Tibial nerve (tissue), 4 donors: ENCODE measurements at regions not wholly inside any gene's neighbourhood (a gene's known extent, or its start where the extent isn't known, plus 50 kb on each side); places are given as distances from the start of the nearest gene placed in this dataset.

Experiments
- EP300 ChIP-seq, 2 donors: sonication (generic); formaldehyde crosslinking; IDR thresholded peaks; one replicate each; pipeline ENCODE4 v1.6.1; 2017; ENCODE audit warnings: antibody characterized with exemption in 2 of 2, mild to moderate bottlenecking in 1 of 2
- POLR2A ChIP-seq, 2 donors: fragments of 450-650 bp; IDR thresholded peaks; one replicate each; pipeline ENCODE4 v1.6.1; 2017; ENCODE audit warnings: antibody characterized with exemption in 2 of 2, mild to moderate bottlenecking in 2 of 2, moderate library complexity in 2 of 2
- TF ChIP-seq, protein P1 (sequence below), 5 experiments: fragments of 200-600 bp in 3 of 5; fragments of 450-650 bp in 2 of 5; sonication (generic) in 3 of 5; IDR thresholded peaks; one replicate each; pipeline ENCODE4 v1.5.1; 2016 to 2019; ENCODE audit warnings: antibody characterized with exemption in 5 of 5, mild to moderate bottlenecking in 3 of 5, moderate library complexity in 2 of 5

GRCh38 chr4:96887857-96888256, 1048.0 kb downstream of the PDHA2 start:
- TF ChIP-seq EP300 (IDR thresholded peaks at IDR 0.05) (no peak), POLR2A (IDR thresholded peaks at IDR 0.05) (no peak)
- TF ChIP-seq, protein P1, sequence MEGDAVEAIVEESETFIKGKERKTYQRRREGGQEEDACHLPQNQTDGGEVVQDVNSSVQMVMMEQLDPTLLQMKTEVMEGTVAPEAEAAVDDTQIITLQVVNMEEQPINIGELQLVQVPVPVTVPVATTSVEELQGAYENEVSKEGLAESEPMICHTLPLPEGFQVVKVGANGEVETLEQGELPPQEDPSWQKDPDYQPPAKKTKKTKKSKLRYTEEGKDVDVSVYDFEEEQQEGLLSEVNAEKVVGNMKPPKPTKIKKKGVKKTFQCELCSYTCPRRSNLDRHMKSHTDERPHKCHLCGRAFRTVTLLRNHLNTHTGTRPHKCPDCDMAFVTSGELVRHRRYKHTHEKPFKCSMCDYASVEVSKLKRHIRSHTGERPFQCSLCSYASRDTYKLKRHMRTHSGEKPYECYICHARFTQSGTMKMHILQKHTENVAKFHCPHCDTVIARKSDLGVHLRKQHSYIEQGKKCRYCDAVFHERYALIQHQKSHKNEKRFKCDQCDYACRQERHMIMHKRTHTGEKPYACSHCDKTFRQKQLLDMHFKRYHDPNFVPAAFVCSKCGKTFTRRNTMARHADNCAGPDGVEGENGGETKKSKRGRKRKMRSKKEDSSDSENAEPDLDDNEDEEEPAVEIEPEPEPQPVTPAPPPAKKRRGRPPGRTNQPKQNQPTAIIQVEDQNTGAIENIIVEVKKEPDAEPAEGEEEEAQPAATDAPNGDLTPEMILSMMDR (IDR thresholded peaks at IDR 0.05), result no peak
